ENCODE measurements at regions not wholly inside any gene's neighbourhood (a gene's known extent, or its start where the extent isn't known, plus 50 kb on each side); places are given as distances from the start of the nearest gene placed in this dataset.

GRCh38 chr13:39858794-39859193 is 203.3 kb downstream of the COG6 start:
- no peak for TF ChIP-seq CTCF (IDR thresholded peaks at IDR 0.05)
- TF ChIP-seq POLR2A (IDR thresholded peaks at IDR 0.05) = no peak
